ENCODE measurements at regions not wholly inside any gene's neighbourhood (a gene's known extent, or its start where the extent isn't known, plus 50 kb on each side); places are given as distances from the start of the nearest gene placed in this dataset.

DNA sequence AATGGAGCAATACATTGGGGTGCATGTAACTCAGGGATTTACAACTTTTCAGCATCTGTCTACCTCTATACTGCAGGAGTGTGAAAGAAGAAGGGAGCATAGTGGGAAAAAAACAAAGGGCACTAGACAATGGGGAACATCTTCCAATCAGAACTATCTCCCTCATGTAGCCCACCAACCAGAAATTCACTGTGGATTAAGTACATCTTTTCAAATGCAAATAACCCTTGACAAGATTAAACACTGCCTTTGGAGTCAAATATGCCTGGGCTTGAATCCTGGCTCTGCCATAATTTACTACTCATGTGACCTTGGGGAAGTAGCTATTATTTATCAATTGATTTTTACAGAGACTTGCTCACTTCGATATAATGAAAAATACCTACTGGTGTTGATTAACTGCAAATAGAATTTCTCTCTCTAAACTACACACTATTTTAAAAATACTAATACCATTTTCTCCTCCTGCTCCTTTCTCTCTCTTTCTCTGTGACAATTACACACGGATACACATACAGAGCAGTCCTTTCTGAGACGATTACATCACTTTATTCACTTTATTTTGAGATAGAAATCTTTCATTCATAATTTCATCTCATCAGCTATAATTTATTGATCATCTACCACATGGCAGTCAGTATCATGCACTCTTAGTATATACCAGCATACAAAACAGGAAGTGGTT is 783.7 kb downstream of the FRK start:
- no peaks in the 10 kb centered on the region for H3K27me3 ChIP-seq (replicated peaks in 1 of 7)
- H3K27ac ChIP-seq, result no peak overlapping the region
- no peaks in the 10 kb centered on the region for H3K4me1 ChIP-seq
- WGBS, 5 donors, result 69 to 92% (median 80%) methylated on average over 3 of the region's 3 CpGs
- no peaks in the 10 kb centered on the region for H3K36me3 ChIP-seq
- peaks cover 0 to 9% (median 0%) of the 10 kb centered on the region in 8 donors for H3K9me3 ChIP-seq
- TF ChIP-seq POLR2A (IDR thresholded peaks at IDR 0.05) (no peak), POLR2AphosphoS5 (IDR thresholded peaks at IDR 0.05) (no peak)
- intact Hi-C loops (cut with DNase I; ENCODE audit: low total_unique reads), result no loop called here
- DNase-seq, result no peak
- H3K4me3 ChIP-seq, result no peak overlapping the region

DNA sequence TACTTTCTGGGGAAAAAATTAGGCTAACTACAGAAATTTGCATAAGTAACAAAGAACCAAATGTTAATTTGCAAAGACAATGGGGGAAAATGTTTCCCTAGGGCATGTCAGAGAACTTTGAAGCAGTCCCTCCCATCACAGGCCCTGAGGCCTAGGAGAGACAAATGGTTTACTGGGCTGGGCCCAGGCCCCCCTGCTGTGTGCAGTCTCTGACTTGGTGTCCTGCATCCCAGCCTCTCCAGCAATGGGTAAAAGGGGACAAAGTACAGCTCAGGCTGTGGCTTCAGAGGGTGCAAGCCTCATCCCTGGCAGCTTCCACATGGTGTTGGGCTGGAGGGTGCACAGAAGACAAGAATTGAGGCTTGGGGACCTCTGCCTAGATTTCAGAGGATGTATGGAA is 788.4 kb downstream of the FRK start:
- Histone ChIP-seq H3K27ac (no peak overlapping the region), H3K4me1 (no peaks in the 10 kb centered on the region), H3K4me3 (no peak overlapping the region), H3K9me3 (peaks cover 0 to 18% (median 0%) of the 10 kb centered on the region in 8 donors), H3K27me3 (replicated peaks in 1 of 7) (no peaks in the 10 kb centered on the region), H3K36me3 (no peaks in the 10 kb centered on the region)
- intact Hi-C loops (cut with DNase I; ENCODE audit: low total_unique reads), result no loop called here
- no peak for DNase-seq
- TF ChIP-seq, protein P1, sequence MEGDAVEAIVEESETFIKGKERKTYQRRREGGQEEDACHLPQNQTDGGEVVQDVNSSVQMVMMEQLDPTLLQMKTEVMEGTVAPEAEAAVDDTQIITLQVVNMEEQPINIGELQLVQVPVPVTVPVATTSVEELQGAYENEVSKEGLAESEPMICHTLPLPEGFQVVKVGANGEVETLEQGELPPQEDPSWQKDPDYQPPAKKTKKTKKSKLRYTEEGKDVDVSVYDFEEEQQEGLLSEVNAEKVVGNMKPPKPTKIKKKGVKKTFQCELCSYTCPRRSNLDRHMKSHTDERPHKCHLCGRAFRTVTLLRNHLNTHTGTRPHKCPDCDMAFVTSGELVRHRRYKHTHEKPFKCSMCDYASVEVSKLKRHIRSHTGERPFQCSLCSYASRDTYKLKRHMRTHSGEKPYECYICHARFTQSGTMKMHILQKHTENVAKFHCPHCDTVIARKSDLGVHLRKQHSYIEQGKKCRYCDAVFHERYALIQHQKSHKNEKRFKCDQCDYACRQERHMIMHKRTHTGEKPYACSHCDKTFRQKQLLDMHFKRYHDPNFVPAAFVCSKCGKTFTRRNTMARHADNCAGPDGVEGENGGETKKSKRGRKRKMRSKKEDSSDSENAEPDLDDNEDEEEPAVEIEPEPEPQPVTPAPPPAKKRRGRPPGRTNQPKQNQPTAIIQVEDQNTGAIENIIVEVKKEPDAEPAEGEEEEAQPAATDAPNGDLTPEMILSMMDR (IDR thresholded peaks at IDR 0.05 in 8 of 11, conservative IDR thresholded peaks at IDR 0.05 in 3 of 11), result no peak
- TF ChIP-seq POLR2AphosphoS5 (IDR thresholded peaks at IDR 0.05), result no peak
- no peak for TF ChIP-seq POLR2A (IDR thresholded peaks at IDR 0.05)

DNA sequence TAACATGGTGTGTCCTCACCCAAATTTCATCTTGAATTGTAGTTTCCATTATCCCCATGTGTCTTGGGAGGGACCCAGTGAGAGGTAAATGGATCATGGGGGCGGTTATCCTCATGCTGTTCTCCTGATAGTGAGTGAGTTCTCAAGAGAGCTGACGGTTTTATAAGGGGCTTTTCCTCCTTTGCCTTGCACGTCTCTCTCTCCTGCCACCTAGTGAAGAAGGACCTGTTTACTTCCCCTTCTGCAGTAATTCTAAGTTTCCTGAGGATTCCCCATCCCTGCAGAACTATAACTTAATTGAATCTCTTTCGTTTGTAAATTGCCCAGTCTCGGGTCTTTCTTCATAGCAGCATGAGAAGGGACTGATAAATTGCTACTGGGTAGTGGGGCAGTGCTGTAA is 789.3 kb downstream of the FRK start:
- intact Hi-C loops (cut with DNase I; ENCODE audit: low total_unique reads), result no loop called here

DNA sequence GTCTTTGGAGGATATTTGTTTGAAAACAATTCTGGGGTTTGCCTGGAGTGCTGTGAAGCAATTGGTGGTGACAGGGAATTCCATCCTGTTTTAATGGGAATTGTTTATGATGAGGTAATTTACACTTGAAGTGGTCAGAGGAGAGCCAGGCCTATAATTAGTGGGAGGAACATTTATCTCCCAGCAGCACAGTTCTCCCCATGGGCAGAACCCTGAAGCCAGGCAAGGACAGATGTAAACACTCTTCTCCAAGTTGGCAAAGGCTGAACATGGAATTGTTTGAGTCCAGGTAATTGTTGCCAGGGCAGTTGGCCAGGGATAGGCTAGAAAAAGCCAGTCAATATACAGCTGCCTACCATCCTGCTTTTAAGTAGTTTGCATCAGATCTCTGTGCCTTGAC is 789.7 kb downstream of the FRK start:
- TF ChIP-seq POLR2A (IDR thresholded peaks at IDR 0.05), result no peak
- TF ChIP-seq, protein P1 (IDR thresholded peaks at IDR 0.05 in 8 of 11, conservative IDR thresholded peaks at IDR 0.05 in 3 of 11), result no peak
- H3K27me3 ChIP-seq (replicated peaks in 1 of 7), result no peaks in the 10 kb centered on the region
- no peak for DNase-seq
- no peak overlapping the region for H3K27ac ChIP-seq
- H3K4me1 ChIP-seq, result no peaks in the 10 kb centered on the region
- intact Hi-C loops (cut with DNase I; ENCODE audit: low total_unique reads), result no loop called here
- peaks cover 0 to 23% (median 0%) of the 10 kb centered on the region in 8 donors for H3K9me3 ChIP-seq
- H3K36me3 ChIP-seq, result no peaks in the 10 kb centered on the region
- no peak overlapping the region for H3K4me3 ChIP-seq

More for the DNA sequence above, 789.3 kb downstream of the FRK start:
- peaks cover 0 to 20% (median 0%) of the 10 kb centered on the region in 8 donors for H3K9me3 ChIP-seq
- H3K36me3 ChIP-seq, result no peaks in the 10 kb centered on the region
- H3K27ac ChIP-seq, result no peak overlapping the region
- no peak for DNase-seq
- H3K4me1 ChIP-seq, result no peaks in the 10 kb centered on the region
- no peaks in the 10 kb centered on the region for H3K27me3 ChIP-seq (replicated peaks in 1 of 7)
- TF ChIP-seq POLR2AphosphoS5 (IDR thresholded peaks at IDR 0.05), result no peak
- TF ChIP-seq, protein P1 (IDR thresholded peaks at IDR 0.05 in 8 of 11, conservative IDR thresholded peaks at IDR 0.05 in 3 of 11), result no peak
- no peak for TF ChIP-seq POLR2A (IDR thresholded peaks at IDR 0.05)
- H3K4me3 ChIP-seq, result no peak overlapping the region
- WGBS, 5 donors, result 44 to 61% (median 51%) methylated on average over 5 of the region's 5 CpGs
